ENCODE measurements at regions not wholly inside any gene's neighbourhood (a gene's known extent, or its start where the extent isn't known, plus 50 kb on each side); places are given as distances from the start of the nearest gene placed in this dataset.

- TF ChIP-seq CTCF (IDR thresholded peaks at IDR 0.05) (no peak), POLR2A (IDR thresholded peaks at IDR 0.05) (no peak)
Observed at GRCh38 chr20:43830883-43831282, 83.8 kb upstream of the TOX2 start.
